ENCODE measurements at regions not wholly inside any gene's neighbourhood (a gene's known extent, or its start where the extent isn't known, plus 50 kb on each side); places are given as distances from the start of the nearest gene placed in this dataset.

GRCh38 chr14:59013672-59014298 is 174.7 kb upstream of the DAAM1 start (continued):
- TF ChIP-seq SMARCC2 (IDR thresholded peaks at IDR 0.05) (no peak), FOXA1 (IDR thresholded peaks at IDR 0.05) (no peak), FOXA1 (CRISPR knock-in tag; IDR thresholded peaks at IDR 0.05) (peak; percentile 96), ZNF496 (CRISPR knock-in tag; IDR thresholded peaks at IDR 0.05; ENCODE audit: insufficient replicate concordance) (no peak), KMT2B (CRISPR knock-in tag; IDR thresholded peaks at IDR 0.05) (no peak), SP2 (CRISPR knock-in tag; IDR thresholded peaks at IDR 0.05) (no peak), ZBTB7B (CRISPR knock-in tag; IDR thresholded peaks at IDR 0.05) (no peak), ZNF576 (CRISPR knock-in tag; IDR thresholded peaks at IDR 0.05) (no peak), BORCS8-MEF2B (CRISPR knock-in tag; IDR thresholded peaks at IDR 0.05) (no peak), ZNF839 (CRISPR knock-in tag; IDR thresholded peaks at IDR 0.05; ENCODE audit: borderline replicate concordance) (no peak), STAT5B (CRISPR knock-in tag; IDR thresholded peaks at IDR 0.05) (no peak), PHB2 (IDR thresholded peaks at IDR 0.05; ENCODE audit: partially characterized antibody) (no peak), MAFK (conservative IDR thresholded peaks at IDR 0.05 in 1 of 2, IDR thresholded peaks at IDR 0.05 in 1 of 2; ENCODE audit: low read length in 2 of 2) (no peak), ZNF30 (CRISPR knock-in tag; IDR thresholded peaks at IDR 0.05) (no peak), ZNF501 (CRISPR knock-in tag; IDR thresholded peaks at IDR 0.05) (no peak), ZNF280B (CRISPR knock-in tag; IDR thresholded peaks at IDR 0.05; ENCODE audit: borderline replicate concordance) (no peak), PRDM10 (CRISPR knock-in tag; IDR thresholded peaks at IDR 0.05; ENCODE audit: low read depth) (no peak), SAP130 (CRISPR knock-in tag; IDR thresholded peaks at IDR 0.05; ENCODE audit: low read depth) (peak; percentile 57), GABPB1 (CRISPR knock-in tag; IDR thresholded peaks at IDR 0.05) (peak; percentile 57; the same call in 1 of the 2 replicates), HHEX (CRISPR knock-in tag; IDR thresholded peaks at IDR 0.05) (no peak), FLYWCH1 (CRISPR knock-in tag; IDR thresholded peaks at IDR 0.05) (no peak), ZNF644 (CRISPR knock-in tag; IDR thresholded peaks at IDR 0.05; ENCODE audit: low read depth) (peak; percentile 89), MBD4 (IDR thresholded peaks at IDR 0.05; ENCODE audit: borderline replicate concordance, low read length) (no peak), CSRNP1 (CRISPR knock-in tag; IDR thresholded peaks at IDR 0.05) (peak; percentile 27; the same call in 1 of the 2 replicates), ARNT (IDR thresholded peaks at IDR 0.05) (no peak), MTA1 (CRISPR knock-in tag; IDR thresholded peaks at IDR 0.05; ENCODE audit: borderline replicate concordance) (no peak)

Measured in HepG2 (cell line).